ENCODE measurements at regions not wholly inside any gene's neighbourhood (a gene's known extent, or its start where the extent isn't known, plus 50 kb on each side); places are given as distances from the start of the nearest gene placed in this dataset.

DNA sequence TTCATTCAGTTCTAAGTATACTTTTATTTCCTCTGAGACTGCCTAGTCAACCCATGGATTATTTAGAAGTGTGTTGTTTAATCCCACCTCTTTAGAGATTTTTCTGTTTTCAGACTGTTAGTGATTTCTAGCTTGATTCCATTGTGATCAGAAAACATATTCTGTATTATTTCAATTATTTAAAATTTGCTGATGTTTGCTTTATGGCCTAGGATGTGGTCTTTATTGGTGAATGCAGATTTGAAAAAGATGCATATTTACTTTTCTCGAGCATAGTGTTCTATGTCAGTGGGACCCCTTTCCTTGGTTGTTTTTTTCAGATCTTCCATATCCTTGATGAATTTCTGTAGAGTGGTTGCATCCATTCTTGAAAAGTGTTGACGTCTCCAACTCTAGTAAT lies 487.2 kb upstream of the HS6ST1 start:
- TF ChIP-seq, protein P1, sequence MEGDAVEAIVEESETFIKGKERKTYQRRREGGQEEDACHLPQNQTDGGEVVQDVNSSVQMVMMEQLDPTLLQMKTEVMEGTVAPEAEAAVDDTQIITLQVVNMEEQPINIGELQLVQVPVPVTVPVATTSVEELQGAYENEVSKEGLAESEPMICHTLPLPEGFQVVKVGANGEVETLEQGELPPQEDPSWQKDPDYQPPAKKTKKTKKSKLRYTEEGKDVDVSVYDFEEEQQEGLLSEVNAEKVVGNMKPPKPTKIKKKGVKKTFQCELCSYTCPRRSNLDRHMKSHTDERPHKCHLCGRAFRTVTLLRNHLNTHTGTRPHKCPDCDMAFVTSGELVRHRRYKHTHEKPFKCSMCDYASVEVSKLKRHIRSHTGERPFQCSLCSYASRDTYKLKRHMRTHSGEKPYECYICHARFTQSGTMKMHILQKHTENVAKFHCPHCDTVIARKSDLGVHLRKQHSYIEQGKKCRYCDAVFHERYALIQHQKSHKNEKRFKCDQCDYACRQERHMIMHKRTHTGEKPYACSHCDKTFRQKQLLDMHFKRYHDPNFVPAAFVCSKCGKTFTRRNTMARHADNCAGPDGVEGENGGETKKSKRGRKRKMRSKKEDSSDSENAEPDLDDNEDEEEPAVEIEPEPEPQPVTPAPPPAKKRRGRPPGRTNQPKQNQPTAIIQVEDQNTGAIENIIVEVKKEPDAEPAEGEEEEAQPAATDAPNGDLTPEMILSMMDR (IDR thresholded peaks at IDR 0.05; ENCODE audit: partially characterized antibody, unreplicated experiment): no peak
- Mint-ChIP-seq H3K9me3 (ENCODE audit: unreplicated experiment) (no peaks in the 10 kb centered on the region), H3K36me3 (ENCODE audit: unreplicated experiment) (peaks cover 14% of the 10 kb centered on the region), H3K27ac (ENCODE audit: unreplicated experiment) (no peak overlapping the region), H3K4me1 (ENCODE audit: low read depth, unreplicated experiment) (no peaks in the 10 kb centered on the region), H3K27me3 (ENCODE audit: unreplicated experiment) (no peaks in the 10 kb centered on the region), H3K4me3 (ENCODE audit: unreplicated experiment) (no peak overlapping the region)
- no peak for DNase-seq

DNA sequence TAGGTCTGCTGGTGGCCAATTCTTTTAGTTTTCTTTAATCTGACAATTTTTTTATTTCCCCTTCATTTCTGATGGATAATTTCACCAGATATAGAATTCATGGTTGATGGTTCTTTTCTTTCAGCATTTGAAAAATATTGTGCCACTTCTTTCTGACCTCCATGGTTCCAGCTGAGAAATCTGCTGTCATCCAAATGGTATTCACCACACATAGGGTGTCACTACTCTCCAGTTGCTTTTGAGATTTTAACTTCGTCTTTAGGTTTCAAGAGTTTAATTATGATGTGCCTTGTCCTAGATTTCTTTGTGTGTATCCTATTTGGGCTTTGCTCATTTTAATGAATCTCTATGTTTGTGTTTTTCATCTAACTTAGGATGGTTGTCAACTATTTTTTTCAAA lies 488.6 kb upstream of the HS6ST1 start:
- Mint-ChIP-seq H3K36me3 (ENCODE audit: unreplicated experiment) (peaks cover 15% of the 10 kb centered on the region), H3K27me3 (ENCODE audit: unreplicated experiment) (no peaks in the 10 kb centered on the region), H3K27ac (ENCODE audit: unreplicated experiment) (no peak overlapping the region), H3K4me3 (ENCODE audit: unreplicated experiment) (no peak overlapping the region), H3K9me3 (ENCODE audit: unreplicated experiment) (no peaks in the 10 kb centered on the region), H3K4me1 (ENCODE audit: low read depth, unreplicated experiment) (no peaks in the 10 kb centered on the region)
- TF ChIP-seq, protein P1 (IDR thresholded peaks at IDR 0.05; ENCODE audit: partially characterized antibody, unreplicated experiment): no peak
- DNase-seq: no peak

DNA sequence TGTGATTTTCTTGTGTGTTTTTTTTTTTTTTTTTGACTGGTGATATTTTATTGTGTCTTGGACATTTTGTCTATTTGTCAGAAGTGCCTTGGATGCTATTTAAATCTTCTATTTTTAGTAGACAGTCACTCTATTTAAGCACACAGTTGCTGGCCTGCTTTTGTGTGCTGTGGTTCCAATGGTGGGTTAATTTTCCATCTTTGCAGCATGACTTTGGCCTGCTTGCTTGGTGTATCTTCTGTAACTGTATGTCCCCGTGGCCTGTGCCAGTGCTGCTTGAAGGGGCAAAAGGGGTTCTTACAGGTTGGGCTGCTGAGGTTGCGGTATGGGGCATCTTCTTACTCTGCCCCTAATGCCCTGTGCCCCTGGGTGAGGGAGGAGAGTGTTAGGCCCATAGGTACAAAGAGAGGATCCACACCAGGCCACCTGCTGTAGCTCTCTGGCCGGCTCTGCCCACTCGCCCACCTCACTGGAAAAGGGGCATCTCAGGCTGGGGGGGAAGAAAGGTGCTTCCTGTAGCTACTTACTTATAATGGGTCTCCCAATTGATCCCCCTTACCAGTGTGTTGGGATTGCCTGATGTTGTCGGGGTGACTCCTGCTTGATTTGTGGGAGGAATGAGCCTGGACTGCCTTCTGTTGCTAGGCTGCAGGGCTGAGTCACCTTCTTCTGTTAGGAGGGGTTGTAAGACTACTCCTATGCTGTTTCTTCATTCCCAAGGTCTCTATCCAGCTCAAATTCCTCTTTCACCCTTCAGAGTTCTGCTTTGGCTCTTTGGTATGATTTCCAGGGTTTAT lies 490.0 kb upstream of the HS6ST1 start:
- no peaks in the 10 kb centered on the region for H3K4me1 Mint-ChIP-seq (ENCODE audit: low read depth, unreplicated experiment)
- no peak overlapping the region for H3K27ac Mint-ChIP-seq (ENCODE audit: unreplicated experiment)
- H3K9me3 Mint-ChIP-seq (ENCODE audit: unreplicated experiment): no peaks in the 10 kb centered on the region
- no peaks in the 10 kb centered on the region for H3K27me3 Mint-ChIP-seq (ENCODE audit: unreplicated experiment)
- DNase-seq: no peak
- H3K36me3 Mint-ChIP-seq (ENCODE audit: unreplicated experiment): peaks cover 15% of the 10 kb centered on the region
- H3K4me3 Mint-ChIP-seq (ENCODE audit: unreplicated experiment): no peak overlapping the region
- TF ChIP-seq, protein P1 (IDR thresholded peaks at IDR 0.05; ENCODE audit: partially characterized antibody, unreplicated experiment): no peak

DNA sequence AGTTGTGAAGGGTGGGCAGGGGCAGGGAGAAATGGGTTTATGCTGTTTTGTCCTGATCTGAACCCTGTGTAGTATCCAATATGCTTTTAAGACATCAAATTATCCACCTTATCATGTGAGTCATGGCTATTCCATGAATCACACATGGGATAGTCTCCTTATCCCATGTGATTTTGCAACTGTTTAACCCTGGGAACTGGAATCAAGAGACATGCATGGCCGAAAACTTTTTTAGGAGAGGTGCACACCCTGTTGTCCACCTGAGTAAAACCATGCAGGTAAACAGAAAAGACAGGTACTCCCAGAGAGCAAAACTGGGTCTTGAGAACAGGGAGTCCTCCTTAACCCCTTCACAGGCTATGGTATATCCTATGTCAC lies 490.6 kb upstream of the HS6ST1 start:
- Mint-ChIP-seq H3K4me1 (ENCODE audit: low read depth, unreplicated experiment) (no peaks in the 10 kb centered on the region), H3K4me3 (ENCODE audit: unreplicated experiment) (no peak overlapping the region), H3K27me3 (ENCODE audit: unreplicated experiment) (no peaks in the 10 kb centered on the region), H3K36me3 (ENCODE audit: unreplicated experiment) (peaks cover 15% of the 10 kb centered on the region), H3K27ac (ENCODE audit: unreplicated experiment) (no peak overlapping the region), H3K9me3 (ENCODE audit: unreplicated experiment) (peaks cover 2% of the 10 kb centered on the region)
- DNase-seq: no peak
- TF ChIP-seq, protein P1 (IDR thresholded peaks at IDR 0.05; ENCODE audit: partially characterized antibody, unreplicated experiment): no peak

DNA sequence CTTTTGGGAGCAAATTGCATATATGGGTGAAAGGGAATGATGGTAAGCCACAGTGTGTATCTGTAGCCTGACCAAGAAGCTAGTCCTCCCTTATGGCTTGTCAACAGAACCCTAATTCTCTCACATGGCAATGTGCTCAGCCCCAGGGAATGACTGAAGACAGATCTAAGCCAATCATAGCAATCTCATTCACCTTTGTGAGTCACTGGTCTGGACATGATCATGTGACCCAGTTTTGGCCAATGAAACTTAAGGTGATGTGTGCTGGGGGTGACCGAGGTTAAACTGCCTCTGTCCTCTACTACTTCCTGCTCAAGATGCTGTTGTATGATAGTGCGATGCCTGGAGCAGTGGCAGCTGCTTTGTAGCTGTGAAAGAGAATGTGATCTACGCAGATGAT lies 491.2 kb upstream of the HS6ST1 start:
- DNase-seq: no peak
- H3K36me3 Mint-ChIP-seq (ENCODE audit: unreplicated experiment): peaks cover 15% of the 10 kb centered on the region
- H3K4me1 Mint-ChIP-seq (ENCODE audit: low read depth, unreplicated experiment): no peaks in the 10 kb centered on the region
- H3K9me3 Mint-ChIP-seq (ENCODE audit: unreplicated experiment): peaks cover 2% of the 10 kb centered on the region
- no peak overlapping the region for H3K27ac Mint-ChIP-seq (ENCODE audit: unreplicated experiment)
- H3K27me3 Mint-ChIP-seq (ENCODE audit: unreplicated experiment): no peaks in the 10 kb centered on the region
- TF ChIP-seq, protein P1 (IDR thresholded peaks at IDR 0.05; ENCODE audit: partially characterized antibody, unreplicated experiment): no peak
- H3K4me3 Mint-ChIP-seq (ENCODE audit: unreplicated experiment): no peak overlapping the region

All from glutamatergic neuron (in vitro differentiated cells).